Memory B cell (primary cell): ENCODE measurements at regions not wholly inside any gene's neighbourhood (a gene's known extent, or its start where the extent isn't known, plus 50 kb on each side); places are given as distances from the start of the nearest gene placed in this dataset.
A peak's percentile ranks its signal among the peaks of the same experiment; 100 is the strongest.

Experiments used
- ATAC-seq: fragments of 150-1000 bp; cut with Tn5 transposase; 2 replicates; pipeline ENCODE4 v1.10.0; 2021; ENCODE audit warnings: low read depth, mild to moderate bottlenecking, moderate library complexity
- DNase-seq, 2 donors: peaks; one replicate each; pipeline ENCODE4 v3.0.0; 2022; ENCODE audit warnings: low spot score in 2 of 2
- H3K27ac Mint-ChIP-seq: one replicate; pipeline ENCODE4 v1.8.0; 2022; ENCODE audit warnings: mild to moderate bottlenecking, moderate library complexity, mixed read lengths
- H3K27me3 Mint-ChIP-seq: one replicate; pipeline ENCODE4 v1.8.0; 2022; ENCODE audit warnings: mixed read lengths
- H3K36me3 Mint-ChIP-seq: one replicate; pipeline ENCODE4 v1.8.0; 2022; ENCODE audit warnings: mild to moderate bottlenecking, mixed read lengths
- H3K4me1 Mint-ChIP-seq: one replicate; pipeline ENCODE4 v1.8.0; 2022; ENCODE audit warnings: mixed read lengths
- H3K4me3 Mint-ChIP-seq: one replicate; pipeline ENCODE4 v1.8.0; 2022; ENCODE audit warnings: mild to moderate bottlenecking, moderate library complexity, mixed read lengths
- H3K9me3 Mint-ChIP-seq: one replicate; pipeline ENCODE4 v1.8.0; 2022; ENCODE audit warnings: mixed read lengths

GRCh38 chr2:191581003-191581402 is 96.9 kb upstream of the NABP1 start:
- Mint-ChIP-seq H3K27me3 (no peaks in the 10 kb centered on the region), H3K4me3 (no peak overlapping the region), H3K4me1 (no peaks in the 10 kb centered on the region), H3K9me3 (no peaks in the 10 kb centered on the region), H3K36me3 (no peaks in the 10 kb centered on the region), H3K27ac (no peak overlapping the region)
- no peak for DNase-seq
- ATAC-seq, result no peak

GRCh38 chr2:191582355-191582754 is 95.6 kb upstream of the NABP1 start:
- Mint-ChIP-seq H3K27me3 (no peaks in the 10 kb centered on the region), H3K4me1 (no peaks in the 10 kb centered on the region), H3K4me3 (no peak overlapping the region), H3K27ac (no peak overlapping the region), H3K36me3 (no peaks in the 10 kb centered on the region), H3K9me3 (no peaks in the 10 kb centered on the region)
- ATAC-seq (no peak), DNase-seq (no peak)

GRCh38 chr2:191591025-191591424 is 86.9 kb upstream of the NABP1 start:
- Mint-ChIP-seq H3K27ac (no peak overlapping the region), H3K4me3 (no peak overlapping the region), H3K36me3 (no peaks in the 10 kb centered on the region), H3K4me1 (no peaks in the 10 kb centered on the region), H3K9me3 (no peaks in the 10 kb centered on the region), H3K27me3 (no peaks in the 10 kb centered on the region)
- DNase-seq (no peak), ATAC-seq (no peak)

GRCh38 chr2:191593622-191594385 is 84.1 kb upstream of the NABP1 start:
- no peaks in the 10 kb centered on the region for H3K4me1 Mint-ChIP-seq
- no peaks in the 10 kb centered on the region for H3K27me3 Mint-ChIP-seq
- H3K36me3 Mint-ChIP-seq, result no peaks in the 10 kb centered on the region
- H3K4me3 Mint-ChIP-seq, result no peak overlapping the region
- DNase-seq (no peak), ATAC-seq (no peak)
- no peaks in the 10 kb centered on the region for H3K9me3 Mint-ChIP-seq
- no peak overlapping the region for H3K27ac Mint-ChIP-seq

- Mint-ChIP-seq H3K9me3 (no peaks in the 10 kb centered on the region), H3K4me3 (no peak overlapping the region), H3K27ac (no peak overlapping the region), H3K4me1 (peaks cover 2% of the 10 kb centered on the region), H3K27me3 (no peaks in the 10 kb centered on the region), H3K36me3 (no peaks in the 10 kb centered on the region)
- ATAC-seq, result no peak
- DNase-seq, result no peak
Observed at GRCh38 chr2:191597186-191597751, 80.7 kb upstream of the NABP1 start.

- H3K9me3 Mint-ChIP-seq, result no peaks in the 10 kb centered on the region
- H3K27me3 Mint-ChIP-seq, result no peaks in the 10 kb centered on the region
- no peaks in the 10 kb centered on the region for H3K36me3 Mint-ChIP-seq
- no peak overlapping the region for H3K4me3 Mint-ChIP-seq
- peaks cover 2% of the 10 kb centered on the region for H3K4me1 Mint-ChIP-seq
- DNase-seq (no peak), ATAC-seq (no peak)
- H3K27ac Mint-ChIP-seq, result no peak overlapping the region
Observed at GRCh38 chr2:191598296-191598695, 79.6 kb upstream of the NABP1 start.

- Mint-ChIP-seq H3K36me3 (no peaks in the 10 kb centered on the region), H3K4me1 (peaks cover 2% of the 10 kb centered on the region), H3K9me3 (no peaks in the 10 kb centered on the region), H3K27me3 (peaks cover under 1% of the 10 kb centered on the region), H3K27ac (no peak overlapping the region), H3K4me3 (no peak overlapping the region)
- DNase-seq (no peak), ATAC-seq (no peak)
Observed at GRCh38 chr2:191601060-191601459, 76.9 kb upstream of the NABP1 start.

GRCh38 chr2:191604154-191604553 is 73.8 kb upstream of the NABP1 start:
- H3K27ac Mint-ChIP-seq, result no peak overlapping the region
- peaks cover 1% of the 10 kb centered on the region for H3K27me3 Mint-ChIP-seq
- H3K9me3 Mint-ChIP-seq, result no peaks in the 10 kb centered on the region
- H3K4me1 Mint-ChIP-seq, result peaks cover 2% of the 10 kb centered on the region
- no peaks in the 10 kb centered on the region for H3K36me3 Mint-ChIP-seq
- ATAC-seq, result no peak
- DNase-seq, result no peak
- H3K4me3 Mint-ChIP-seq, result no peak overlapping the region

- Mint-ChIP-seq H3K27me3 (peaks cover 1% of the 10 kb centered on the region), H3K36me3 (no peaks in the 10 kb centered on the region), H3K9me3 (no peaks in the 10 kb centered on the region), H3K4me1 (peaks cover 3% of the 10 kb centered on the region), H3K27ac (no peak overlapping the region), H3K4me3 (no peak overlapping the region)
- DNase-seq, result no peak
- ATAC-seq, result no peak
Observed at GRCh38 chr2:191607096-191607495, 70.8 kb upstream of the NABP1 start.

GRCh38 chr2:191610756-191611155 is 67.2 kb upstream of the NABP1 start:
- no peak for ATAC-seq
- Mint-ChIP-seq H3K4me1 (peaks cover 6% of the 10 kb centered on the region), H3K27ac (no peak overlapping the region), H3K27me3 (peaks cover 1% of the 10 kb centered on the region), H3K36me3 (no peaks in the 10 kb centered on the region), H3K9me3 (no peaks in the 10 kb centered on the region), H3K4me3 (no peak overlapping the region)
- no peak for DNase-seq

GRCh38 chr2:191611614-191612013 is 66.3 kb upstream of the NABP1 start:
- Mint-ChIP-seq H3K4me1 (peaks cover 7% of the 10 kb centered on the region), H3K27me3 (no peaks in the 10 kb centered on the region), H3K4me3 (no peak overlapping the region), H3K36me3 (no peaks in the 10 kb centered on the region), H3K9me3 (no peaks in the 10 kb centered on the region), H3K27ac (peak overlapping the region; percentile 82)
- DNase-seq (peak in 1 of 2 donors; percentile 36), ATAC-seq (peak; percentile 99)

GRCh38 chr2:191612496-191612895 is 65.4 kb upstream of the NABP1 start:
- Mint-ChIP-seq H3K4me3 (no peak overlapping the region), H3K27me3 (no peaks in the 10 kb centered on the region), H3K27ac (no peak overlapping the region), H3K4me1 (peaks cover 10% of the 10 kb centered on the region), H3K9me3 (no peaks in the 10 kb centered on the region), H3K36me3 (no peaks in the 10 kb centered on the region)
- ATAC-seq (no peak), DNase-seq (no peak)

GRCh38 chr2:191614759-191615158 is 63.2 kb upstream of the NABP1 start:
- H3K27ac Mint-ChIP-seq, result no peak overlapping the region

GRCh38 chr2:191615596-191615995 is 62.3 kb upstream of the NABP1 start:
- Mint-ChIP-seq H3K27ac (no peak overlapping the region), H3K27me3 (no peaks in the 10 kb centered on the region), H3K9me3 (no peaks in the 10 kb centered on the region), H3K4me3 (no peak overlapping the region), H3K36me3 (no peaks in the 10 kb centered on the region), H3K4me1 (peaks cover 29% of the 10 kb centered on the region)
- no peak for DNase-seq
- ATAC-seq, result no peak

More at GRCh38 chr2:191614759-191615158, 63.2 kb upstream of the NABP1 start:
- Mint-ChIP-seq H3K9me3 (no peaks in the 10 kb centered on the region), H3K27me3 (no peaks in the 10 kb centered on the region), H3K4me1 (peaks cover 25% of the 10 kb centered on the region), H3K36me3 (no peaks in the 10 kb centered on the region), H3K4me3 (no peak overlapping the region)
- DNase-seq, result no peak
- ATAC-seq, result no peak

GRCh38 chr2:191617575-191617974 is 60.4 kb upstream of the NABP1 start:
- Mint-ChIP-seq H3K36me3 (no peaks in the 10 kb centered on the region), H3K27ac (peak overlapping the region; percentile 96), H3K4me1 (peaks cover 31% of the 10 kb centered on the region), H3K9me3 (no peaks in the 10 kb centered on the region), H3K27me3 (no peaks in the 10 kb centered on the region), H3K4me3 (peak overlapping the region; percentile 36)
- ATAC-seq, result peak; percentile 96
- peak; percentile 32 to 60 for DNase-seq
